ENCODE measurements at regions not wholly inside any gene's neighbourhood (a gene's known extent, or its start where the extent isn't known, plus 50 kb on each side); places are given as distances from the start of the nearest gene placed in this dataset.

- TF ChIP-seq CTCF (IDR thresholded peaks at IDR 0.05): no peak
- TF ChIP-seq POLR2A (IDR thresholded peaks at IDR 0.05): no peak
Measured at GRCh38 chr9:109913461-109913810, 133.4 kb downstream of the PALM2AKAP2 start.

Data from testis (tissue), 2 donors.